ENCODE measurements at regions not wholly inside any gene's neighbourhood (a gene's known extent, or its start where the extent isn't known, plus 50 kb on each side); places are given as distances from the start of the nearest gene placed in this dataset.

- Histone ChIP-seq H4K91ac (ENCODE audit: insufficient read depth, low read depth, low read length) (no peak overlapping the region), H2BK120ac (ENCODE audit: low read depth, low read length) (no peak overlapping the region), H3K9me1 (ENCODE audit: insufficient read depth, low read length) (no peaks in the 10 kb centered on the region), H3K23ac (ENCODE audit: low read depth, low read length) (no peak overlapping the region), H3K14ac (replicated peaks; ENCODE audit: low read depth, low read length) (no peak overlapping the region), H3K9me3 (ENCODE audit: control insufficient read depth, insufficient read depth, low read length) (no peaks in the 10 kb centered on the region), H2BK15ac (ENCODE audit: low read depth, low read length) (no peak overlapping the region), H3K4me3 (ENCODE audit: insufficient read depth, low read depth, low read length) (no peak overlapping the region), H3K4me1 (ENCODE audit: control insufficient read depth, insufficient read depth, low read length) (0 out of 2 replicates have a peak, but pooled peaks cover 2% of the 10 kb centered on the region), H3K79me1 (ENCODE audit: low read depth in 1 of 2, low read length in 2 of 2) (no peaks in the 10 kb centered on the region), H2BK20ac (ENCODE audit: low read depth, low read length) (no peak overlapping the region), H2BK5ac (ENCODE audit: low read depth, low read length, poor library complexity, severe bottlenecking) (no peak overlapping the region), H4K5ac (ENCODE audit: low read depth, low read length) (no peak overlapping the region), H2AK5ac (ENCODE audit: low read depth, low read length) (no peak overlapping the region), H3K4me2 (ENCODE audit: low read depth, low read length) (no peak overlapping the region), H3K36me3 (ENCODE audit: control insufficient read depth, insufficient read depth, low read length) (no peaks in the 10 kb centered on the region), H3K4ac (ENCODE audit: low read depth, low read length) (no peak overlapping the region), H2AK9ac (replicated peaks; ENCODE audit: low read depth, low read length, poor library complexity) (no peak overlapping the region), H3K27me3 (ENCODE audit: control insufficient read depth, insufficient read depth, low read length) (peaks cover 12% of the 10 kb centered on the region), H4K20me1 (ENCODE audit: insufficient read depth, low read length) (no peaks in the 10 kb centered on the region), H3K9ac (ENCODE audit: low read depth, low read length) (no peak overlapping the region), H4K8ac (ENCODE audit: low read depth in 2 of 2, low read length in 2 of 2) (no peak overlapping the region), H3K27ac (ENCODE audit: insufficient read depth, low read length) (no peak overlapping the region), H3K56ac (ENCODE audit: extremely low read depth, insufficient read depth, low read length) (no peak overlapping the region), H3K18ac (ENCODE audit: low read depth, low read length) (no peak overlapping the region), H2AFZ (replicated peaks; ENCODE audit: low read length, poor library complexity) (no peak overlapping the region)
- ATAC-seq (ENCODE audit: low read depth) (no peak), DNase-seq (no peak)
- in situ Hi-C loops (cut with MboI; ENCODE audit: low sequenced_read_pairs): no loop called here
- intact Hi-C loops (cut with micrococcal nuclease): no loop called here
- TF ChIP-seq RFX5 (IDR thresholded peaks at IDR 0.05; ENCODE audit: low read depth, low read length) (no peak), RAD21 (IDR thresholded peaks at IDR 0.05; ENCODE audit: low read length) (no peak), ELK1 (IDR thresholded peaks at IDR 0.05; ENCODE audit: borderline replicate concordance, low read depth, low read length) (no peak), SMC3 (IDR thresholded peaks at IDR 0.05; ENCODE audit: low read depth, low read length) (no peak), MXI1 (IDR thresholded peaks at IDR 0.05; ENCODE audit: borderline replicate concordance, low read depth, low read length) (no peak)
- 100% methylated on average over 1 of the region's 4 CpGs; no CpG with 5 or more reads in 1 of the 2 experiments for WGBS, 2 experiments (ENCODE audit: extremely low coverage in 2 of 2, insufficient read length in 1 of 2)
- BruUV-seq (replicated peaks): no TSS peak
- ChIA-PET POLR2A (ENCODE audit: unreplicated experiment) (no interaction called here), CTCF (no interaction called here)
- dilution Hi-C loops (cut with HindIII; ENCODE audit: low sequenced_read_pairs, unreplicated experiment): no loop called here
Observed at GRCh38 chr16:66049865-66050264, 316.6 kb upstream of the CDH5 start.
